ENCODE measurements at regions not wholly inside any gene's neighbourhood (a gene's known extent, or its start where the extent isn't known, plus 50 kb on each side); places are given as distances from the start of the nearest gene placed in this dataset.

DNA sequence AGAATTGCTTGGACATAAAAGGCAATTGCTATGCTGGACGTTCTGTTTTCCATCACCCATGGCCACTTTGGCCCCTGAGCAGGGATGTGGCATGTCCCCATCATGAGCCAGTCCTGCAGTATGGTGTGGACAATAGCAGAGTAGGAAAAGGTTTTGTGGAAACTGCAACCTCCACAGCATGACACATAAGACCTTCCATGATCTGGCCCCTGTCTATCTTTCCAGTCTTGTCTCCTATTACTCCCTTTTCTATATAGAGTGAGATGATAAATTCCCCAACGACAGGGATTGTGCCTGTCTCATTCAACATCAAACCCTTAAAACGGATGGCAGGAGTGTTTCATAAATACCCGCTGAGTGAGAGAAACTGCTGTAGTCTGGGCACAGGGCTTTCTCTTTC lies 174.7 kb upstream of the PTCH1 start:
- no peak overlapping the region for H3K4me3 Mint-ChIP-seq
- no peaks in the 10 kb centered on the region for H3K36me3 Mint-ChIP-seq

GRCh38 chr9:95689669-95690068 lies 172.9 kb upstream of the PTCH1 start:
- peaks cover 13% of the 10 kb centered on the region for H3K9me3 Mint-ChIP-seq

More for the DNA sequence above, 174.7 kb upstream of the PTCH1 start:
- Mint-ChIP-seq H3K27me3 (ENCODE audit: low read depth) (no peaks in the 10 kb centered on the region; the same call in 1 of the 2 replicates), H3K27ac (no peak overlapping the region), H3K4me1 (peaks cover 4% of the 10 kb centered on the region; the same call in 1 of the 2 replicates), H3K9me3 (peaks cover 25% of the 10 kb centered on the region)
- ChIA-PET POLR2A (no interaction called here), CTCF (interaction anchor here (0.7 kb wide), 1 partner anchor 335 kb away, joined by 4 read pairs; no protein-coding TSS in a partner anchor)
- DNase-seq (ENCODE audit: low spot score) (no peak), ATAC-seq (no peak)
- TF ChIP-seq KAT7 (CRISPR knock-in tag; IDR thresholded peaks at IDR 0.05; ENCODE audit: borderline replicate concordance), result no peak
- TF ChIP-seq TEAD4 (CRISPR knock-in tag; IDR thresholded peaks at IDR 0.05), result no peak
- TF ChIP-seq ATF2 (CRISPR knock-in tag; IDR thresholded peaks at IDR 0.05; ENCODE audit: borderline replicate concordance, low read depth), result no peak
- no peak for TF ChIP-seq SOX15 (CRISPR knock-in tag; IDR thresholded peaks at IDR 0.05)
- TF ChIP-seq, protein P1, sequence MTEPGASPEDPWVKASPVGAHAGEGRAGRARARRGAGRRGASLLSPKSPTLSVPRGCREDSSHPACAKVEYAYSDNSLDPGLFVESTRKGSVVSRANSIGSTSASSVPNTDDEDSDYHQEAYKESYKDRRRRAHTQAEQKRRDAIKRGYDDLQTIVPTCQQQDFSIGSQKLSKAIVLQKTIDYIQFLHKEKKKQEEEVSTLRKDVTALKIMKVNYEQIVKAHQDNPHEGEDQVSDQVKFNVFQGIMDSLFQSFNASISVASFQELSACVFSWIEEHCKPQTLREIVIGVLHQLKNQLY (CRISPR knock-in tag; IDR thresholded peaks at IDR 0.05), result no peak
- no peak for TF ChIP-seq NFE2L1 (CRISPR knock-in tag; IDR thresholded peaks at IDR 0.05)
- no peak for TF ChIP-seq JUN (CRISPR knock-in tag; IDR thresholded peaks at IDR 0.05)
- TF ChIP-seq, protein P2, sequence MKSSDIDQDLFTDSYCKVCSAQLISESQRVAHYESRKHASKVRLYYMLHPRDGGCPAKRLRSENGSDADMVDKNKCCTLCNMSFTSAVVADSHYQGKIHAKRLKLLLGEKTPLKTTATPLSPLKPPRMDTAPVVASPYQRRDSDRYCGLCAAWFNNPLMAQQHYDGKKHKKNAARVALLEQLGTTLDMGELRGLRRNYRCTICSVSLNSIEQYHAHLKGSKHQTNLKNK (CRISPR knock-in tag; IDR thresholded peaks at IDR 0.05), result no peak
- TF ChIP-seq, protein P3, sequence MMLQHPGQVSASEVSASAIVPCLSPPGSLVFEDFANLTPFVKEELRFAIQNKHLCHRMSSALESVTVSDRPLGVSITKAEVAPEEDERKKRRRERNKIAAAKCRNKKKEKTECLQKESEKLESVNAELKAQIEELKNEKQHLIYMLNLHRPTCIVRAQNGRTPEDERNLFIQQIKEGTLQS (CRISPR knock-in tag; conservative IDR thresholded peaks at IDR 0.05), result no peak
- TF ChIP-seq ZNF416 (CRISPR knock-in tag; IDR thresholded peaks at IDR 0.05), result no peak
- TF ChIP-seq, protein P4, sequence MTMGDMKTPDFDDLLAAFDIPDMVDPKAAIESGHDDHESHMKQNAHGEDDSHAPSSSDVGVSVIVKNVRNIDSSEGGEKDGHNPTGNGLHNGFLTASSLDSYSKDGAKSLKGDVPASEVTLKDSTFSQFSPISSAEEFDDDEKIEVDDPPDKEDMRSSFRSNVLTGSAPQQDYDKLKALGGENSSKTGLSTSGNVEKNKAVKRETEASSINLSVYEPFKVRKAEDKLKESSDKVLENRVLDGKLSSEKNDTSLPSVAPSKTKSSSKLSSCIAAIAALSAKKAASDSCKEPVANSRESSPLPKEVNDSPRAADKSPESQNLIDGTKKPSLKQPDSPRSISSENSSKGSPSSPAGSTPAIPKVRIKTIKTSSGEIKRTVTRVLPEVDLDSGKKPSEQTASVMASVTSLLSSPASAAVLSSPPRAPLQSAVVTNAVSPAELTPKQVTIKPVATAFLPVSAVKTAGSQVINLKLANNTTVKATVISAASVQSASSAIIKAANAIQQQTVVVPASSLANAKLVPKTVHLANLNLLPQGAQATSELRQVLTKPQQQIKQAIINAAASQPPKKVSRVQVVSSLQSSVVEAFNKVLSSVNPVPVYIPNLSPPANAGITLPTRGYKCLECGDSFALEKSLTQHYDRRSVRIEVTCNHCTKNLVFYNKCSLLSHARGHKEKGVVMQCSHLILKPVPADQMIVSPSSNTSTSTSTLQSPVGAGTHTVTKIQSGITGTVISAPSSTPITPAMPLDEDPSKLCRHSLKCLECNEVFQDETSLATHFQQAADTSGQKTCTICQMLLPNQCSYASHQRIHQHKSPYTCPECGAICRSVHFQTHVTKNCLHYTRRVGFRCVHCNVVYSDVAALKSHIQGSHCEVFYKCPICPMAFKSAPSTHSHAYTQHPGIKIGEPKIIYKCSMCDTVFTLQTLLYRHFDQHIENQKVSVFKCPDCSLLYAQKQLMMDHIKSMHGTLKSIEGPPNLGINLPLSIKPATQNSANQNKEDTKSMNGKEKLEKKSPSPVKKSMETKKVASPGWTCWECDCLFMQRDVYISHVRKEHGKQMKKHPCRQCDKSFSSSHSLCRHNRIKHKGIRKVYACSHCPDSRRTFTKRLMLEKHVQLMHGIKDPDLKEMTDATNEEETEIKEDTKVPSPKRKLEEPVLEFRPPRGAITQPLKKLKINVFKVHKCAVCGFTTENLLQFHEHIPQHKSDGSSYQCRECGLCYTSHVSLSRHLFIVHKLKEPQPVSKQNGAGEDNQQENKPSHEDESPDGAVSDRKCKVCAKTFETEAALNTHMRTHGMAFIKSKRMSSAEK (CRISPR knock-in tag; IDR thresholded peaks at IDR 0.05; ENCODE audit: borderline replicate concordance), result no peak
- TF ChIP-seq ZNF396 (CRISPR knock-in tag; IDR thresholded peaks at IDR 0.05; ENCODE audit: borderline replicate concordance), result no peak
- no peak for TF ChIP-seq CDX4 (CRISPR knock-in tag; IDR thresholded peaks at IDR 0.05; ENCODE audit: borderline replicate concordance)

GRCh38 chr9:95684516-95684915 lies 167.7 kb upstream of the PTCH1 start:
- CTCF ChIA-PET, result no interaction called here
- TF ChIP-seq E2F5 (CRISPR knock-in tag; IDR thresholded peaks at IDR 0.05) (no peak), ZNF121 (CRISPR knock-in tag; IDR thresholded peaks at IDR 0.05) (no peak), NFATC4 (CRISPR knock-in tag; IDR thresholded peaks at IDR 0.05) (no peak), NR2C2 (CRISPR knock-in tag; IDR thresholded peaks at IDR 0.05) (no peak), SP1 (CRISPR knock-in tag; conservative IDR thresholded peaks at IDR 0.05) (no peak), ZNF671 (CRISPR knock-in tag; IDR thresholded peaks at IDR 0.05) (no peak), TEAD1 (CRISPR knock-in tag; IDR thresholded peaks at IDR 0.05) (no peak), ATF1 (CRISPR knock-in tag; IDR thresholded peaks at IDR 0.05) (no peak), CREB1 (CRISPR knock-in tag; IDR thresholded peaks at IDR 0.05) (no peak)

More at GRCh38 chr9:95689669-95690068, 172.9 kb upstream of the PTCH1 start:
- H3K27me3 Mint-ChIP-seq (ENCODE audit: low read depth), result no peaks in the 10 kb centered on the region; the same call in 1 of the 2 replicates
- TF ChIP-seq CBFB (CRISPR knock-in tag; IDR thresholded peaks at IDR 0.05; ENCODE audit: low read depth) (no peak), NFYB (CRISPR knock-in tag; conservative IDR thresholded peaks at IDR 0.05; ENCODE audit: low read depth) (no peak)
- 0 out of 2 replicates have a peak, but pooled peaks cover 3% of the 10 kb centered on the region for H3K4me1 Mint-ChIP-seq
- H3K36me3 Mint-ChIP-seq, result no peaks in the 10 kb centered on the region
- DNase-seq (ENCODE audit: low spot score), result no peak
- H3K4me3 Mint-ChIP-seq, result no peak overlapping the region
- H3K27ac Mint-ChIP-seq, result no peak overlapping the region
- no peak for ATAC-seq
- POLR2A ChIA-PET, result no interaction called here
- CTCF ChIA-PET, result no interaction called here

More at GRCh38 chr9:95684516-95684915, 167.7 kb upstream of the PTCH1 start:
- no peak for ATAC-seq
- Mint-ChIP-seq H3K4me1 (0 out of 2 replicates have a peak, but pooled peaks cover 3% of the 10 kb centered on the region), H3K27ac (no peak overlapping the region), H3K4me3 (no peak overlapping the region), H3K27me3 (ENCODE audit: low read depth) (no peaks in the 10 kb centered on the region; the same call in none of the 2 replicates), H3K36me3 (peaks cover 8% of the 10 kb centered on the region), H3K9me3 (peaks cover 24% of the 10 kb centered on the region)
- no peak for DNase-seq (ENCODE audit: low spot score)
- POLR2A ChIA-PET, result no interaction called here

Measured in WTC11 (cell line).